Daoy (cell line): ENCODE measurements at regions not wholly inside any gene's neighbourhood (a gene's known extent, or its start where the extent isn't known, plus 50 kb on each side); places are given as distances from the start of the nearest gene placed in this dataset.
A peak's percentile ranks its signal among the peaks of the same experiment; 100 is the strongest.
"Not testable (repeated sequence)": the region's sequence is repeated elsewhere in the genome, so short reads cannot be mapped to it uniquely, and the experiment has no call there.

Experiments
- DNase-seq: peaks from one replicate; pipeline ENCODE4 v3.0.0-alpha.2; 2015; ENCODE audit warnings: low read depth

GRCh38 chr9:134546746-134547145, 94.9 kb upstream of the COL5A1 start:
- DNase-seq: no peak

DNA sequence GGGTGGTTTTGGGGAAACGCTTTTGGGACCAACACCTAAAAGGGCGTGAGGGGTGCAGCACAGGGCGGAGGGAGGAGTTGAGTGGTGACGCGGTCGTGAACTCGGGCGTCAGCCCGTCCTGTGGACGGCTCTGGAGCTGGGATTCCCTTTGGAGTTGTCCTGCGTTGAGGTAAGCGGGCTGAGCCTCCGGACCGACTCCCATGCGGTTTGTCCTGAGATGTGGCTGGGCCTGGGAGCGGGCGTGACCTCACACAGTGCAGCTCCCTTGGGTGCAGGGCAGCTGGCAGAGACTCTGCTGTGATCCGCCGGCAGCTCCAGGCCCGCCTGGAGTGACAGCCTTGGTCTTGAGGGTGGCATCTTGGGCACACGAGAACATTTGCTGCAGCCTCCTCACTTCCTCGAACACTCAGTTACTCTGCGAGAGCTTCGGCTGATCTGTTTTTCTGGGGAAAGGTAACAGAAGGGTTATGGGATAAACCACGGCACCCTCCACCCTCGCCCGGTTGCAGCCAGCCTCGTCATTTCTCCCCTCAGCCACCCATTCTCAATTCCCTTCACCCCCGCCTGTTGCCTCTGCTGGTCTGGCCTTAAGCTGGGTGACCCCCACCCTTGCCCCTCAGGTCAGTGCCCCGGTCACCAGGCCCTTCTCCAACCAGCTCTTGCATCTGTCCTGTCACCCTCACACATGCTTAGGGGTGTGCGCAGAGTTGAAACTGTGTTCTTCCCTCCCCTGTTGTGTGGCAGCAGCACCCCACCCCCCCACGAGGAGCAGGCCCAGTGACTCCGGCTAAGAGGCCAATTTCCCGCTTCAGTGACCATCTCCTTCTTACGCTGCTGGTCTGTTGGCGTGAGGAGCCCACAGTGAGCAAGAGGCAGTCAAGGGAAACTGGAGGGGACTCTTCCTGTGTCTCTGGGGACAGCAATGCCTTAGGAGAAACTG, 94.2 kb upstream of the COL5A1 start:
- no peak for DNase-seq

GRCh38 chr9:134548185-134548584, 93.4 kb upstream of the COL5A1 start:
- no peak for DNase-seq

DNA sequence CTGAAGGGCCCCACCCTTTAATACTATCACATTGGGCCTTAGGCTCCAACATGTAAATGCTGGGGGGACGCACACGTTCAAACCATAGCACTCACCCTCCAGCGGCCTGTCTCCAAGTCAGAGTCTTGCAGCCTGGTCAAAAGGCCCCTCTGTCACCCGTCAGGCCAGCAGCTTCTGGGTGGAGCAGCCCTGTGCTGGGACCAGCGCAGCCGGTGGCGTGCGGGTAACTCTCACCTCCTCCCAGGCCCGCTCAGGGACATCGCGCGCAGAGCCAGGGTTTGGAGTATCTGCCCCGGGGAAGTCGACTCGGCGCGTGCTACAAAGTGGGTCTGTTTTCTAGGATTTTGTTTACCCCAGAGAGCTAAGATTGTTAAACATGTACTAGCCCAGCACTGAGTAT, 93.0 kb upstream of the COL5A1 start:
- no peak for DNase-seq

DNA sequence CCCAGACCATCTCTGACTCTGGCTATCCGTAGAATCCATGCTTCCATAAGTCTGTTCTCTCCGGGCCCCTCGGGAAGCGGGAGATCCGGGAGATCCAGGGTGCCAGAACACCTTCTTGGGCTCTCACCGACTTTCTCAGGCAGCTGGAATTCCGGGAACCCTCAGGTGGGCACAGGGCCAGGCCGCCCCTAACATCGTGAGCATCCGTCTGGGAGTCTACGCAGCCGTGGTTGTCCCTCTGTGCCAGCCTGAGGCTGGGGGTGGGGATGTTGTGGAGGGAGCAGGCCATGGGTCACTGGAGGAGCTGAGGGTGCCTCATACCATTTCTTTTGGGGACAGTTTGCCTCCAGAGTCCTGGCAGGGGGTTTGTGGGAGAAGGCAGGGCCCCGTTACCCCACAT, 92.3 kb upstream of the COL5A1 start:
- DNase-seq: no peak

DNA sequence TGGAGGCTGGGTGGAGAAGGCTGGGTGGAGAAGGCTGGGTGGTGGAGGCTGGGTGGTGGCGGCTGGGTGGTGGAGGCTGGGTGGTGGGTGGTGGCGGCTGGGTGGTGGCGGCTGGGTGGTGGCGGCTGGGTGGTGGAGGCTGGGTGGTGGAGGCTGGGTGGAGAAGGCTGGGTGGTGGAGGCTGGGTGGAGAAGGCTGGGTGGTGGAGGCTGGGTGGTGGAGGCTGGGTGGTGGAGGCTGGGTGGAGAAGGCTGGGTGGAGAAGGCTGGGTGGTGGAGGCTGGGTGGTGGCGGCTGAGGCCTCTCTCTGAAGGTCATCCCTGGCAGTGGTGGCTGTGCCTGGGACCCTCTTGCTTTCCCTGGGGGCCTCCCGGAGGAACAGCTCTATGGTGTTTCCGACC, 91.5 kb upstream of the COL5A1 start:
- not testable (repeated sequence) for DNase-seq

GRCh38 chr9:134550584-134550983, 91.0 kb upstream of the COL5A1 start:
- DNase-seq: no peak

GRCh38 chr9:134551176-134551575, 90.4 kb upstream of the COL5A1 start:
- no peak for DNase-seq

GRCh38 chr9:134551644-134552348, 89.8 kb upstream of the COL5A1 start:
- DNase-seq: peak; percentile 99

DNA sequence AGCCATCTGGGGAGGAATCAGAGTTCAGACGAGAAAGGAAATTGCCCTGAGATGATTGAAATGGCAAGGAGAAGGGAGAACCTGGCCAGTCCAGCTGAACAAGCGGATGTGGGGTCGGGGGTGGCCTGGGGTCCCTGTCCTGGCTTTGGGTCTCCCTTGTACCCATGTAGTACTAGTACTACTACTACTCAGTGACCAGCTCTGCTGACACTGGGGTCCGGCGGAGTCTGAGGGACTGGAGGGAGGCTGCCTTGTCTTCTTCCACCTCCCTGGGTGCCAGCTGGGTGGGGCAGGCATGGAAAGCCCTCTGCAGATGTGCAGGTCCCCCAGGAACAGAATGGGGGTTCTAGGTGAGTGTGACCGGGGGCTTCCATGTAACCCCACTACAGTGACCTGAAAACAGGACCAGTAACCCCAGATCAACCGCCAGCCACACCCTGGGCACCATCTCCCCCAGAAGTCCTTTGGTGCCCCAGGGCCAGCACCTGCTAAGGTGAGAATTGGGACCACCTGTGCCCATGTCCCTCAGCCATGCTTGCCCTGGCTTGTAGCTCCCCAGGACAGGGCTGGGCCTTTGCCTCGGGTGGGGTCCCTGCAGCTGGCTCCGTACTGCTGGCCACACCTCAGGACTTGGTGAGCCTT, 89.1 kb upstream of the COL5A1 start:
- no peak for DNase-seq

DNA sequence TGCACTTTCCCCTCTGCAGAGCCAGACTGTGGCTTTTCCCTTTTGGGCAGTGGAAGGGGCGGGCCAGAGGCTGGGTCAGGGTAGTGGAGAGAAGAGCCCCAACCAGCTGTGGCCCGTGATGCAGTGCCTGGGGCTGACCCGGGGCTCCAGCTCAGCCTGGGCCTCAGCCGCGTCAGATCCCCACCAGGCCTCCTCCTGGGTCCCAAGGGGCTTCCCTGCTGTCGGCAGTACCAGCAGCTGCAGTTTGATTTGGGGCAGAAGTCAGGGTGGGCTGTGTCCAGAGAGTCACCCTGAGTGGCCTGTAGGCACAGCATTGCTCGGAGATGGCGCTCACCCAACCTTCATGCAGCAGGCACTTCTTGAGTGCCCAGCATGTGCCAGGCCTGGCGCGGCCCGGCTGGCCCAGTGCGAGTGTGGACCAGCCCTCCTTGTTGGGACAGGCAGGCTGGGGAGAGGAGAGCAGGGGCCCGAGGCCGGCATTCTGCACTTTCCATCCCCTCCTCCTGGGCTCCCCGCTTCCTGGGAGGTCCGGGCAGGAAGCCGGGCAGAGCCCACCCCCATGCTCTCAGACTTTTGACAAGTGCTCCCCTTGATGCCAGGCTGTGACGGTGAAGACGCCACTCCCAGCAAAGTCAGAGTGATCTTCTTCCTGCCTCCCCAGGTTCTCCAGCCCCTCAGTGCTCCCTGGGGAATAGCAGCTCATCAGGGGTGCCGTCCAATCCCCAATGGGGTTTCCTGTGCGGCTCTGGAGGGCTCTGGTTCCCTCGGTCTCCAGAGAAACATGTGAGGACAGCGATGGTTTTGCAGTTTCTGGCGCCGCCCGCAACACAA, 88.3 kb upstream of the COL5A1 start:
- no peak for DNase-seq

GRCh38 chr9:134553996-134554372, 87.6 kb upstream of the COL5A1 start:
- DNase-seq: no peak

- peak; percentile 46 for DNase-seq
Measured at GRCh38 chr9:134554373-134555093, 87.1 kb upstream of the COL5A1 start.

DNA sequence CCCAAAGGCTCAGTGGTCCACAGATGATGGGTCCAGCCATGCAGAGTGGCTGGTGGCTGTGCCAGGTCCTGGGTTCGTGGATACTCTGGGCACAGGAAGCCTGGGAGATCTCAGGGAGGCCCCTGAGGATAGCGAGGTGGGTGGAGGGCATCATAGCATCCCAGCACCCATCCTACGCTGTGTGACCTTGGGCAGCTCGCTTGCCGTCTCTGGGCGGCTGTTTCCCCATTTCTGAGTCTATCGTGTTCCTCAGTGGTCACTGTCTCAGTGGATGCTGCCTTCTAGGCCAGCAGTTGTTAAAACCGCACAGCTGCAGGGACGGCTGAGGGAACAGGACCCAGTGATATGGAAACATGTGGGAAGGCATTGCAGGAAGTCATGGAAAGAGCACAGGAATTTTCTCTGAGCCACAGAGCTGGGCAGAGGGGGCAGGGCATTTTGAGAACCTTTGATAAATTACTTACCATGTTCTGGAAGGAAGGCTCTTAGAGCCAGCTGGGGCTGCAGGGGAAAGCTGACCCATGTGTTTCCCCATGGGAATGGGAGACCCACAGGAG, 86.4 kb upstream of the COL5A1 start:
- DNase-seq: peak; percentile 61

- DNase-seq: no peak
Measured at GRCh38 chr9:134556531-134557068, 85.0 kb upstream of the COL5A1 start.

DNA sequence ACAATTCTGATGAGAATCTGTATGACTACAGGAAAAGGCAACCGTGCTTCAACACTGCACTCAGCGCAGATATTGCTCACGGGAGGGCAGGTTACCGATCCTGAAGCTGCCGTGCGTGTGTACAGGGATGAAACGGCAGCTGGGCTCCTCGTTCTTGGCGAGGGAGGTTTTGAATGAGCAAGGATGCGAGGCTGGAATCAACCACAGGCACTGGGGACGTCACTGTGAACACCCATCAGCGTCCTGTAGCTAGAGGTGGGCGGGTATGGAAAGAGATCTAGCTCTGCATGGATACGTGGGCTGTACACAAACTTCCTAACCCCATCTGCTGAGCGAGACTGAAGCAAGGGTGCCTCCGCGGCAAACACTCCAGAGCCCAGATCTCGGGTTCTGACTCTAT, 84.3 kb upstream of the COL5A1 start:
- no peak for DNase-seq

- no peak for DNase-seq
Measured at GRCh38 chr9:134558124-134558905, 83.3 kb upstream of the COL5A1 start.

- DNase-seq: no peak
Measured at GRCh38 chr9:134559013-134559412, 82.6 kb upstream of the COL5A1 start.

DNA sequence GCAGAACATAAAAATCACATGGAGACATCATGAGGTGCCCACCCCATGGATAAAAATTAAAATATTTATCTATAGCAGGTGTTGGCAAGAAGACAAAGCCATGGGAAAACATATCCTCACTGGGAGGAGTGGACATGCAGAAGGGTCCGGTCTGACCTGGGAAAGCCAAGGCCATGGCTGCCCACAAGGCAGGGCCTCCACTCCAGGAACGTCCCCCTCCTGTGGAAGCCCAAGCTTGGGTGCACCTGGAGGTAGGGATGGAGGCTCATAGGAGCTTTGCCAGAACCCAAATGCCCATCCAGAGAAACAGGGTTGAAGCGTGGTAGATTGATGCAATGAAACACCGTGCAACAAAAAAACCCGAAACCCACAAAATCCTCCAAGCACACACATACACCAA, 81.4 kb upstream of the COL5A1 start:
- no peak for DNase-seq

GRCh38 chr9:134560654-134561053, 80.9 kb upstream of the COL5A1 start:
- DNase-seq: no peak
